HTR-8/SVneo (cell line): ENCODE measurements at regions not wholly inside any gene's neighbourhood (a gene's known extent, or its start where the extent isn't known, plus 50 kb on each side); places are given as distances from the start of the nearest gene placed in this dataset.
"Not testable (repeated sequence)": the region's sequence is repeated elsewhere in the genome, so short reads cannot be mapped to it uniquely, and the experiment has no call there.

Source experiments
- DNase-seq: peaks from one replicate; pipeline ENCODE4 v3.0.0; 2011; ENCODE audit warnings: low spot score, mixed read lengths; ENCODE audit not compliant: insufficient read length
- FAIRE-seq: peaks from 2 replicates; lab custom pipeline; 2011; peaks lifted over from hg19 to GRCh38; lab: Jason Lieb, UNC

- not testable (repeated sequence) for DNase-seq, FAIRE-seq
Observed at GRCh38 chr2:87398567-87399305, 349.2 kb upstream of the PLGLB2 start.

DNA sequence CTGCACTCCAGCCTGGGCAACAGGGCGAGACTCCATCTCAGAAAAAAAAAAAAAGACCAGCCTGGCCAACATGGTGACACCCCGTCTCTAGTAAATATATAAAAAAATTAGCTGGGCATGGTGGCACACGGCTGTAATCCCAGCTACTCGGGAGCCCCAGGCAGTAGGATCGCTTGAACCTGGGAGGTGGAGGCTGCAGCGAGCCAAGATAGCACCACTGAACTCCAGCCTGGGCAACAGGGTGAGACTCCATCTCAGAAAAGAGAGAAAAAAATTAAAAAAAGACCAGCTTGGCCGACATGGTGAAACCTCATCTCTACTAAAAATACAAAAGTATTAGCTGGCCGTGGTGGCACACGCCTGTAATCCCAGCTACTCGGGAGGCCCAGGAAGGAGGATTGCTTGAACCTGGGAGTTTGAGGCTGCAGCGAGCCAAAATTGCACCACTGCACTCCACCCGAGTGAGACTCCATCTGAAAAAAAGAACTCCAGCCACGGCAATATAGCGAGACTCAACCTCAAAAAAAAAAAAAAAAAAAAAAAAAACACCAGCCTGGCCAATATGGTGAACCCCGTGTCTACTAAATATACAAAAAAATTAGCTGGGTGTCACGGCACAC lies 346.1 kb upstream of the PLGLB2 start:
- FAIRE-seq (no peak), DNase-seq (no peak)

- FAIRE-seq (no peak), DNase-seq (no peak)
Observed at GRCh38 chr2:87403893-87404175, 344.1 kb upstream of the PLGLB2 start.

DNA sequence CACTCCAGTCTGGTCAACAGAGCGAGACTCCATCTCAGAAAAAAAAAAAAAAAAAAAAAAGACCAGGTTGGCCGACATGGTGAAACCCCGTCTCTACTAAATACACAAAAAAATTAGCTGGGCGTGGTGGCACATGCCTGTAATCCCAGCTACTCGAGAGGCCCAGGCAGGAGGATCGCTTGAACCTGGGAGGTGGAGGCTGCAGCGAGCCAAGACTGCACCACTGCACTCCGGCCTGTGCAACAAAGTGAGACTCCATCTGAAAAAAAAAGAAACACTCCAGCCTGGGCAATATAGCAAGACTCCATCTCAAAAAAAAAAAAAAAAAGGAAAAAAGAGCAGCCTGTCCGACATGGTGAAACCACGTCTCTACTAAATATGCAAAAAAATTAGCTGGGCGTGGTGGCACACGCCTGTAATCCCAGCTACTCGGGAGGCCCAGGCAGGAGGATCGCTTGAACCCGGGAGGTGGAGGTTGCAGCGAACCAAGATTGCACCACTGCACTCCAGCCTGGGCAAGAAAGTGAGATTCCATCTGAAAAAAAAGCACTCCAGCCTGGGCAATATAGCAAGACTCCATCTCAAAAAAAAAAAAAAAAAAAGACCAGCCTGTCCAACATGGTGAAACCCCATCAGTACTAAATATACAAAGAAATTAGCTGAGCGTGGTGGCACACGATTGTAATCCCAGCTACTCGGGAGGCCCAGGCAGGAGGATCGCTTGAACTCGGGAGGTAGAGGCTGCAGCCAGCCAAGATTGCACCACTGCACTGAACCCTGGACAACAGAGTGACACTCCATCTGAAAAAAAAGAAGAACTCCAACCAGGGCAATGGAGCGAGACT lies 343.3 kb upstream of the PLGLB2 start:
- FAIRE-seq, DNase-seq: not testable (repeated sequence)

GRCh38 chr2:87405531-87406216 lies 342.2 kb upstream of the PLGLB2 start:
- not testable (repeated sequence) for FAIRE-seq, DNase-seq

DNA sequence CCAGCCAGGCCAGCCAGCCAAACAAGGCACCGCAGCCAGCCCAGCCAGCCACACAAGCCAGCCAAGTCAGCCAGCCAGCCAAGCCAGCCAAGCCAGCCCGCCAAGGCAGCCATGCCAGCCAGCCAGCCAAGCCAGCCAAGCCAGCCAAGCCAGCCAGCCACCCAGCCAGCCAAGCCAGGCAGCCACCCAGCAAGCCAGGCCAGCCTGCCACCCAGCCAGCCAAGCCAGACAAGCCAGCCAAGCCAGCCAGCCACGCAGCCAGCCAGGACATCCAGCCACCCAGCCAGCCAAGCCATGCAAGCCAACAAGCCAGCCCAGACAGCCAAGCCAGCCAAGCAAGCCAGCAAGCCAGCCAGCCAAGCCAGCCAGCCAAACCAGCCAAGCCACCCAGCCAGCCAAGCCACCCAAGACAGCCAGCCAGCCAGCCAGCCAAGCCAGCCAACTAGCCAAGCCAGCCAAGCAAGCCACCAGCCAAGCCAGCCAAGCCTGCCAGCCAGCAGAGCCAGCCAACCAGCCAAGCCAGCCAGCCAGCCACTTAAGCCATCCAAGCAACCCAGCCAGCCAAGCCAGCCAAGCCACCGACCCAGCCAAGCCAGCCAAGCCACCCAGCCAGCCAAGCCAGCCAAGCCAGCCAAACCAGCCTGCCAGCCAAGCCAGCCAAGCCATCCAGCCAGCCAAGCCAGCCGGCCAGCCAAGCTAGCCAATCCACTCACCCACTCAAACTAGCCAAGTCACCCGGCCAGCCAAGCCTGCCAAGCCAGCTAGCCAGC lies 341.3 kb upstream of the PLGLB2 start:
- DNase-seq, FAIRE-seq: not testable (repeated sequence)

- not testable (repeated sequence) for DNase-seq, FAIRE-seq
Observed at GRCh38 chr2:87409601-87410000, 338.3 kb upstream of the PLGLB2 start.

- FAIRE-seq, DNase-seq: not testable (repeated sequence)
Observed at GRCh38 chr2:87410371-87410770, 337.5 kb upstream of the PLGLB2 start.

DNA sequence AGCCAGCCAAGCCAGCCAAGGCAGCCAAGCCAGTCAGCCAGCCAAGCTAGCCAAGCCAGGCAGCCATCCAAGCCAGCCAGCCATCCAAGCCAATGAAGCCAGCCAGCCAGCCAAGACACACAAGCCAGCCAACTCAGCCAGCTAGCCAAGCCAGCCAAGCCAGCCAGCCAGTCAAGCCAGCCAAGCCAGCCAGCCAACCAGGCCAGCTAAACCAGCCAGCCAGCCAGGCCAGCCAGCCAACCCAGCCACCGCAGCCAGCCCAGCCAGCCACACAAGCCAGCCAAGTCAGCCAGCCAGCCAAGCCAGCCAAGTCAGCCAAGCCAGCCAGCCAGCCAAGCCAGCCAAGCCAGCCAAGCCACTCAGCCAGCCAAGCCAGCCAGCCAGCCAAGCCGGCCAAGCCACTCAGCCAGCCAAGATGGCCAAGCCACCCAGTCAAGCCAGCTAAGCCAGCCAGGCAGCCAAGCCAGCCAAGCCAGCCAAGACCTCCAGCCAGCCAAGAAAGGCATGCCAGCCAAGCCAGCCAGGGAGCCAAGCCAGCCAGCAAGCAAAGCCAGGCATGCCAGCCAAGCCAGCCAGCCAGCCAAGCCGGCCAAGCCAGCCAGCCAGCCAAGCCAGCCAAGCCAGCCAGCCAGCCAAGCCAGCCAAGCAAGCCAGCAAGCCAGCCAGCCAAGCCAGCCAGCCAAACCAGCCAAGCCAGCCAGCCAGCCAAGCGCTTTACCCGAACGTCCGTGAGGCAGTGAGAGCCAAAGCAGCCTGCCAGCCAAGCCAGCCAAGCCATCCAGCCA lies 335.7 kb upstream of the PLGLB2 start:
- DNase-seq, FAIRE-seq: not testable (repeated sequence)

DNA sequence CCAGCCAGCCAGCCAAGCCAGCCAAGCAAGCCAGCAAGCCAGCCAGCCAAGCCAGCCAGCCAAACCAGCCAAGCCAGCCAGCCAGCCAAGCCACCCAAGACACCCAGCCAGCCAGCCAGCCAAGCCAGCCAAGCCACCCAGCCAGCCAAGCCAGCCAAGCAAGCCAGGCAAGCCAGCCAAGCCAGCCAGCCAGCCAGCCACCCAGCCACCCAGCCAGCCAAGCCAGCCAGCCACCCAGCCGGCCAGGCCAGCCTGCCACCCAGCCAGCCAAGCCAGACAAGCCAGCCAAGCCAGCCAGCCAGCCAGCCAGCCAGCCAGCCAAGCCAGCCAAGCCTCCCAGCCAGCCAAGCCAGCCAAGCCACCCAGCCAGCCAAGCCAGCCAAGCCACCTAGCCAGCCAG lies 333.6 kb upstream of the PLGLB2 start:
- not testable (repeated sequence) for FAIRE-seq

GRCh38 chr2:87414795-87415570 lies 332.9 kb upstream of the PLGLB2 start:
- peak; percentile 100 for FAIRE-seq
- DNase-seq = not testable (repeated sequence)

More for the DNA sequence above, 333.6 kb upstream of the PLGLB2 start:
- DNase-seq = not testable (repeated sequence)

DNA sequence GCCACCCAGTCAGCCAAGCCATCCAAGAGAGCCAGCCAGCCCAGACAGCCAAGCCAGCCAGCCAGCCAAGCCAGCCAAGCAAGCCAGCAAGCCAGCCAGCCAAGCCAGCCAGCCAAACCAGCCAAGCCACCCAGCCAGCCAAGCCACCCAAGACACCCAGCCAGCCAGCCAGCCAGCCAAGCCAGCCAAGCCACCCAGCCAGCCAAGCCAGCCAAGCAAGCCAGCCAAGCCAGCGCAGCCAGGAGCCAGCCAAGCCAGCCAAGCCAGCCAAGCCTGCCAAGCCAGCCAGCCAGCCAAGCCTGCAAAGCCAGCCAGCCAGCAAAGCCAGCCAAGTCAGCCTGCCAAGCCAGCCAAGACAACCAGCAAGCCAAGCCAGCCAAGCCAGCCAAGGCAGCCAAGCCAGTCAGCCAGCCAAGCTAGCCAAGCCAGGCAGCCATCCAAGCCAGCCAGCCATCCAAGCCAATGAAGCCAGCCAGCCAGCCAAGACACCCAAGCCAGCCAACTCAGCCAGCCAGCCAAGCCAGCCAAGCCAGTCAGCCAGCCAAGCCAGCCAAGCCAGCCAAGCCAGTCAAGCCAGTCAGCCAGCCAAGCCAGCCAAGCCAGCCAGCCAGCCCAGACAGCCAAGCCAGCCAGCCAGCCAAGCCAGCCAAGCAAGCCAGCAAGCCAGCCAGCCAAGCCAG lies 332.2 kb upstream of the PLGLB2 start:
- FAIRE-seq, DNase-seq: not testable (repeated sequence)

DNA sequence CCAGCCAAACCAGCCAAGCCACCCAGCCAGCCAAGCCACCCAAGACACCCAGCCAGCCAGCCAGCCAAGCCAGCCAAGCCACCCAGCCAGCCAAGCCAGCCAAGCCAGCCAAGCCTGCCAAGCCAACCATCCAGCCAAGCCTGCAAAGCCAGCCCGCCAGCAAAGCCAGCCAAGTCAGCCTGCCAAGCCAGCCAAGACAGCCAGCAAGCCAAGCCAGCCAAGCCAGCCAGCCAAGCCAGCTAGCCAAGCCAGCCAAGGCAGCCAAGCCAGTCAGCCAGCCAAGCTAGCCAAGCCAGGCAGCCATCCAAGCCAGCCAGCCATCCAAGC lies 331.7 kb upstream of the PLGLB2 start:
- not testable (repeated sequence) for DNase-seq, FAIRE-seq

DNA sequence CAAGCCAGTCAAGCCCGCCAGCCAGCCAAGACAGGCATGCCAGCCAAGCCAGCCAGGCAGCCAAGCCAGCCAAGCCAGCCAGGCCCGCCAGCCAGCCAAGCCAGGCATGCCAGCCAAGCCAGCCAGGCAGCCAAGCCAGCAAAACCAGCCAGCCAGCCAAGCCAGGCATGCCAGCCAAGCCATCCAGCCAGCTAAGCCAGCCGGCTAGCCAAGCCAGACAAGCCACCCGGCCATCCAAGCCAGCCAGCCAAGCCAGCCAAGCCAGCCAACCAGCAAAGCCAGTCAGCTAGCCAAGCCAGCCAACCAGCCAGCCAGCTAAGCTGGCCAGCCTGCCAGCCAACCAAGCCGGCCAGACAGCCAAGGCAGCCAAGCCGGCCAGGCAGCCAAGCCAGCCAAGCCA lies 330.7 kb upstream of the PLGLB2 start:
- DNase-seq = not testable (repeated sequence)
- peak; percentile 100 for FAIRE-seq

- DNase-seq, FAIRE-seq: not testable (repeated sequence)
Observed at GRCh38 chr2:87417742-87418567, 329.9 kb upstream of the PLGLB2 start.
